Transverse colon (tissue), 4 donors: ENCODE measurements at regions not wholly inside any gene's neighbourhood (a gene's known extent, or its start where the extent isn't known, plus 50 kb on each side); places are given as distances from the start of the nearest gene placed in this dataset.
"Not testable (repeated sequence)": the region's sequence is repeated elsewhere in the genome, so short reads cannot be mapped to it uniquely, and the experiment has no call there.

ENCODE experiments used
- DNase-seq: peaks from one replicate; pipeline ENCODE4 v3.0.0-alpha.2; 2019
- H3K27ac ChIP-seq, 4 donors: fragments of 200-600 bp; sonication (generic); 2 replicates each; pipeline ENCODE4 v1.5.1; 2016 to 2018; ENCODE audit warnings: inconsistent platforms in 4 of 4
- H3K27me3 ChIP-seq: fragments of 200-600 bp; sonication (generic); 2 replicates; pipeline ENCODE4 v1.5.1; 2017; ENCODE audit warnings: inconsistent platforms
- H3K36me3 ChIP-seq, 4 donors: fragments of 200-600 bp; sonication (generic); 2 replicates each; pipeline ENCODE4 v1.5.1; 2017 to 2019; ENCODE audit warnings: inconsistent platforms in 4 of 4
- H3K4me1 ChIP-seq, 4 donors: fragments of 200-600 bp; sonication (generic); 2 replicates each; pipeline ENCODE4 v1.5.1; 2017 to 2020; ENCODE audit warnings: inconsistent platforms in 4 of 4
- H3K4me3 ChIP-seq, 4 donors: fragments of 200-600 bp; sonication (generic); 1 replicate in 1 of 4; 2 replicates in 3 of 4; pipeline versions ENCODE4 v1.5.1 to v1.6.1; 2017 to 2019; ENCODE audit warnings: inconsistent platforms in 4 of 4
- H3K9me3 ChIP-seq, 2 donors: fragments of 200-600 bp; sonication (generic); 2 replicates each; pipeline ENCODE4 v1.5.1; 2017 to 2019; ENCODE audit warnings: inconsistent platforms in 2 of 2
- CTCF ChIP-seq, 5 experiments: fragments of 200-600 bp in 3 of 5; fragments of 450-650 bp in 2 of 5; sonication (generic) in 3 of 5; IDR thresholded peaks; 1 replicate in 2 of 5; 2 replicates in 3 of 5; pipeline ENCODE4 v1.5.1; 2016 to 2017; ENCODE audit warnings: antibody characterized with exemption in 5 of 5, inconsistent platforms in 3 of 5, mild to moderate bottlenecking in 2 of 5, moderate library complexity in 1 of 5
- EP300 ChIP-seq: sonication (generic); formaldehyde crosslinking; IDR thresholded peaks from one replicate; pipeline ENCODE4 v1.6.1; 2017; ENCODE audit warnings: antibody characterized with exemption, low read depth
- POLR2A ChIP-seq: fragments of 450-650 bp; IDR thresholded peaks from one replicate; pipeline ENCODE4 v1.6.1; 2016; ENCODE audit warnings: antibody characterized with exemption, mild to moderate bottlenecking, moderate library complexity
- POLR2AphosphoS5 ChIP-seq, 3 donors: sonication (generic); formaldehyde crosslinking; IDR thresholded peaks; one replicate each; pipeline ENCODE4 v1.6.1; 2016; ENCODE audit warnings: antibody characterized with exemption in 3 of 3
- WGBS, 2 donors: methylation state at CpG; one replicate each; pipeline ENCODE4 v1.1.5; 2018; ENCODE audit warnings: low coverage in 1 of 2; 5-methylcytosine and 5-hydroxymethylcytosine counted together
- in situ Hi-C, 4 donors: fragments of 200-750 bp; cut with MboI; loops; one replicate each; pipeline versions ENCODE4 v1.15.0 to v1.15.1; 2017; ENCODE audit warnings: low sequenced_read_pairs in 3 of 4, low pct_ligation_motif_present in 1 of 4, low pct_unique_long_range_greater_than_20kb in 1 of 4
- intact Hi-C: fragments of 100-400 bp; cut with DNase I; formaldehyde crosslinking; loops from one replicate; pipeline ENCODE4 v1.15.1; 2023; ENCODE audit warnings: low total_unique reads

GRCh38 chr2:209181984-209182383, 241.9 kb upstream of the MAP2 start:
- no peak for DNase-seq
- no peaks in the 10 kb centered on the region for H3K36me3 ChIP-seq
- in situ Hi-C loops (no loop called here), intact Hi-C loops (no loop called here)
- TF ChIP-seq EP300 (no peak), CTCF (IDR thresholded peaks at IDR 0.05) (no peak), POLR2A (no peak), POLR2AphosphoS5 (IDR thresholded peaks at IDR 0.05) (no peak)
- 12 to 25% methylated on average over 1 to 2 of the region's 2 CpGs for WGBS, 2 donors
- no peaks in the 10 kb centered on the region for H3K27me3 ChIP-seq
- H3K4me3 ChIP-seq: no peak overlapping the region
- no peak overlapping the region for H3K27ac ChIP-seq
- H3K4me1 ChIP-seq: no peaks in the 10 kb centered on the region
- H3K9me3 ChIP-seq: no peaks in the 10 kb centered on the region

- intact Hi-C loops, H3K9me3 ChIP-seq, H3K4me1 ChIP-seq, H3K27ac ChIP-seq, H3K36me3 ChIP-seq, H3K27me3 ChIP-seq, in situ Hi-C loops, H3K4me3 ChIP-seq, DNase-seq: not testable (repeated sequence)
- whole genome bisulfite sequencing, 2 donors: 96% methylated on average over 1 of the region's 1 CpG; no CpG with 5 or more reads in 1 of the 2 donors
These were observed 237.0 kb upstream of the MAP2 start for GRCh38 chr2:209186886-209187285.

- no peaks in the 10 kb centered on the region for H3K27me3 ChIP-seq
These were observed 234.0 kb upstream of the MAP2 start for GRCh38 chr2:209189893-209190292.

GRCh38 chr2:209191139-209191538, 232.7 kb upstream of the MAP2 start:
- in situ Hi-C loops: no loop called here
- Histone ChIP-seq H3K4me3 (no peak overlapping the region), H3K36me3 (no peaks in the 10 kb centered on the region), H3K9me3 (no peaks in the 10 kb centered on the region), H3K4me1 (no peaks in the 10 kb centered on the region), H3K27ac (no peak overlapping the region), H3K27me3 (no peaks in the 10 kb centered on the region)
- DNase-seq: no peak
- intact Hi-C loops: no loop called here
- TF ChIP-seq POLR2A (no peak), EP300 (no peak), POLR2AphosphoS5 (IDR thresholded peaks at IDR 0.05) (no peak), CTCF (IDR thresholded peaks at IDR 0.05) (no peak)

More at GRCh38 chr2:209189893-209190292, 234.0 kb upstream of the MAP2 start:
- no peaks in the 10 kb centered on the region for H3K9me3 ChIP-seq
- no peak for DNase-seq
- no peaks in the 10 kb centered on the region for H3K36me3 ChIP-seq
- no peak overlapping the region for H3K27ac ChIP-seq
- TF ChIP-seq EP300 (no peak), CTCF (IDR thresholded peaks at IDR 0.05) (no peak), POLR2AphosphoS5 (IDR thresholded peaks at IDR 0.05) (no peak), POLR2A (no peak)
- intact Hi-C loops (no loop called here), in situ Hi-C loops (no loop called here)
- H3K4me3 ChIP-seq: no peak overlapping the region
- no peaks in the 10 kb centered on the region for H3K4me1 ChIP-seq
- WGBS, 2 donors: 43 to 67% methylated on average over 1 of the region's 1 CpG

- no peaks in the 10 kb centered on the region for H3K4me1 ChIP-seq
- H3K27me3 ChIP-seq: no peaks in the 10 kb centered on the region
- TF ChIP-seq EP300: no peak
- no peak for TF ChIP-seq POLR2AphosphoS5 (IDR thresholded peaks at IDR 0.05)
- TF ChIP-seq POLR2A: no peak
- no peak for TF ChIP-seq CTCF (IDR thresholded peaks at IDR 0.05)
- 59 to 66% methylated on average over 2 of the region's 2 CpGs for WGBS, 2 donors
- in situ Hi-C loops (no loop called here), intact Hi-C loops (no loop called here)
- no peak overlapping the region for H3K4me3 ChIP-seq
- H3K27ac ChIP-seq: no peak overlapping the region
- H3K9me3 ChIP-seq: no peaks in the 10 kb centered on the region
- H3K36me3 ChIP-seq: no peaks in the 10 kb centered on the region
- no peak for DNase-seq
These were observed 229.1 kb upstream of the MAP2 start for GRCh38 chr2:209194717-209195116.
